GM18870 (cell line): ENCODE measurements at regions not wholly inside any gene's neighbourhood (a gene's known extent, or its start where the extent isn't known, plus 50 kb on each side); places are given as distances from the start of the nearest gene placed in this dataset.
"Not testable (repeated sequence)": the region's sequence is repeated elsewhere in the genome, so short reads cannot be mapped to it uniquely, and the experiment has no call there.

ENCODE experiments used
- ATAC-seq: cut with Tn5 transposase; IDR thresholded peaks from one replicate; pipeline ENCODE4 v1.9.1; 2021; ENCODE audit warnings: moderate library complexity; ENCODE audit not compliant: unreplicated experiment

GRCh38 chr1:95657248-95657647 lies 423.2 kb downstream of the RWDD3 start:
- no peak for ATAC-seq

DNA sequence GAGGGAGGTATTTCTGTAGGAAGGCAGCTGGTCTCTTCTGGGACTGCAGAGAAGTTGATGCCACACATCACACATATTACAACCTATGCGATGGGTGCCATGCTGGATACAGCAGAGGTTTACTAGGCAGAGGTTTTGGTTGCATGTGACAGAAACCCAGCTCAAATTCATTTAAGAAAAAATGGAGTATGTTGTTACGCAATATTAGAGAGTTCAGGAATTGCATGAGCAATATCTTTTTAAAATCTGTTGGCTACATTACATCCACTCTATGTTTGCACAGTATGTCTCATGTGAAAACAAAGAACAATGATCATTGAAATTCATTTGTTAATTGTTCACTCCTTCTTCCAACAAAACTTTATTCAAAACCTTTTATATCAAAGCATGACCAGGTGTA lies 425.2 kb downstream of the RWDD3 start:
- no peak for ATAC-seq

DNA sequence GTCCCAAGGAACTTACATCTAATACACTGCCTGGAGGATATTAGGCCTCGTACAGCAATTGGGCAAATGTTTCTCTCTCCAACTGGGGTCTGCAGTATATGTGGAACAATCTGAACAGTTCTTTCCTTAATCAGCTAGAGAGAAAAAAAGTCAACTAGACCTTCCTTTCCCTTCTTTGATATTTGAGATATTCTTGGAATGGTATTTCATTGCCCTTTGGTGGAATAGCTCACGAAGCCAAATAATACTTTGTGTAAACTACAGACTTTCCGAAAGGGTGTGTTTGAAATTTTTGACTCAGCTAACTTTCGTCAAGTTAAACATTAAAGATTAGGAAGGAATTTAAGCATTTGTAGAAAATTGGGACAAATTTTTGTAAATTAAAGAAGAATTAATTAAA lies 425.6 kb downstream of the RWDD3 start:
- no peak for ATAC-seq

DNA sequence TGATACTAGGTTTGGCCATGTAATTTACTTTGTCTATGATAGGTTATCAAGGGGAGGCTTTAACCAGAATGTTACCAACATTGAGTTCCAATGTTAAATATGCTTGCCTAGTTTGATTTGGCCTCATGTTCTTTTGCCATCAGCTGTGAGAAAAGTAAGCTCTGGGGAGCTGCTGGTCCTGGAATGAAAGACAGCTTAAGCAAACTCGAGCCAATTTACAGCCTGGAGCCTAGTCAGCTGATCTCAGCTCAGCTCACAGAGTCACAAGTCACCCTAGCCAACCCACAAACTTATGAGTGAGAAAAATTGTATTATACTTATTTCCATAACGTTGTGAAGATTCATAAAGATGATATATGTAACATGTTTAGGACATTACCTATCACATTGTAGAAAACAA lies 426.7 kb downstream of the RWDD3 start:
- ATAC-seq: no peak

GRCh38 chr1:95663530-95663929 lies 429.5 kb downstream of the RWDD3 start:
- ATAC-seq: not testable (repeated sequence)

DNA sequence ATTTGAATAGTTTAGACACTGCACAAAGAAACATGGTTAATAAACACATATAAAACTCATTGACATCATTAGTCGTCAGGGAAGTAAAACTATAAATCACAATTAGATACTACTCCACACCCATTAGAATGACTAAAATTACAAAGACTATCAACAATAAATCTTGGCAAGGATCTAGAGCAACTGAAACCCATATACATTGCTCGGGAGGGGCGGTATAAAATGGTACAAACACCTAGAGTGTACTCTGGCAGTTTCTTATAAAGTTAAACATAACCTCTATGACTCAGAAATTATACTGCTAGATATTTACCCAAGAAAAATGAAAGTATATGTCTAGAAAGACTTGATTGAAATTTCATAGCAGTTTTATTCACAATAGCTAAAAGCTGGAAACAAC lies 434.2 kb downstream of the RWDD3 start:
- ATAC-seq: no peak

GRCh38 chr1:95669638-95670037 lies 435.6 kb downstream of the RWDD3 start:
- ATAC-seq: not testable (repeated sequence)

DNA sequence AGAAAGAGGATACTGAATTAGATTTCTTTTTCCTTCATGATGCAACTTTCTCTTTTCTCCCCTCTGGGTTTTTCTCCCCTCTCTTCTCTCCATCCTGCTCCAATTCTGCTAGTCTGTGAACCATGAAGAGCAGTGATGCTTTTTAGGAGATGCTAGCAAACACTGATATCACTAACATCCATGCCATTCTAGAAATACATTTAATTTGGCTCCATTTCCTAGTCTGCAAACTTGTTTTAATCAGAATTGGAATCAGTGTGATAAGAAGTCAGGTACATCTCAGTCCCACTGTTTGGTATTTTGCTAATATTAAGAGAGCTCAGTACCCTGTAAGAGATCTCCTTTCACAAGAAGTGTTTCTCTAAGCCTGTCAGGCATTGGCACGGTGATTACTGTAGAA lies 437.1 kb downstream of the RWDD3 start:
- no peak for ATAC-seq

DNA sequence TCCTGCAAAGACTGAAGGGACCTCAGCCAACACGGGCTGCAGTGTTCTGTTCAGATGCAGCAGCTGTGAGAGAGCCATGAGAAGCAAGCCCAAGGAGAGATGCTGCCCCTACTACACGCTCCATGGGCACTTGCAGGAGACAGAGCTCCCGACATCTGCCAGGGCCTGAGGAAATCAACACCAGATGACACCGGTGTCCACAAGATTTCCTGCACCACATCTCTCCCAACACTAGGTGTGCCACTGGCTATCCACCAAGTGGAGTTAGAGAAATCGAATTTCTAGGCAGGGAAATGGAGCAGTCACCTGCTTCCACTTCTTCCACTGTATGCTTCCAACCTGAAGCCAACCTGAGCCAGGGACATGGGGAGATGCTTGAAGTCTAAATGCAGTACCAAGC lies 445.3 kb downstream of the RWDD3 start:
- no peak for ATAC-seq

- ATAC-seq: no peak
Observed at GRCh38 chr1:95685081-95685480, 451.1 kb downstream of the RWDD3 start.

DNA sequence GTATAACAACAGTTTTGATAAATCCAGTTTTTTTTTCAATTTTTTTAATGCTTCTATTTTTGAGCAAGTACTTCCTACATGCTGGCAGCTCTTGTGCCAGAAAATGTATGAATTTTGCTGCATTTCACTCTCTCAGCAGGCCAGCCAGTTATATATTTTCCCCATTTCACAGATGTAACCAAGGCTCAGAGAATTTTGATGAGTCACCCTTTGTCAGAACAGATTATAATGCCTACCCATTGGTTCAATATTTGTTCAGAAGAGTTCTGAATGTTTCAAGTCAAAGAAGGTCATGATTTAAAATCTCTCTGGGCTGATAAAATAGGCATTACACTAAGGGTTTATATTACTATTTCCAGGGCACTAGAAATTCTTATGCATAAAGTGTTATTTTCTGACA lies 452.2 kb downstream of the RWDD3 start:
- ATAC-seq: no peak

DNA sequence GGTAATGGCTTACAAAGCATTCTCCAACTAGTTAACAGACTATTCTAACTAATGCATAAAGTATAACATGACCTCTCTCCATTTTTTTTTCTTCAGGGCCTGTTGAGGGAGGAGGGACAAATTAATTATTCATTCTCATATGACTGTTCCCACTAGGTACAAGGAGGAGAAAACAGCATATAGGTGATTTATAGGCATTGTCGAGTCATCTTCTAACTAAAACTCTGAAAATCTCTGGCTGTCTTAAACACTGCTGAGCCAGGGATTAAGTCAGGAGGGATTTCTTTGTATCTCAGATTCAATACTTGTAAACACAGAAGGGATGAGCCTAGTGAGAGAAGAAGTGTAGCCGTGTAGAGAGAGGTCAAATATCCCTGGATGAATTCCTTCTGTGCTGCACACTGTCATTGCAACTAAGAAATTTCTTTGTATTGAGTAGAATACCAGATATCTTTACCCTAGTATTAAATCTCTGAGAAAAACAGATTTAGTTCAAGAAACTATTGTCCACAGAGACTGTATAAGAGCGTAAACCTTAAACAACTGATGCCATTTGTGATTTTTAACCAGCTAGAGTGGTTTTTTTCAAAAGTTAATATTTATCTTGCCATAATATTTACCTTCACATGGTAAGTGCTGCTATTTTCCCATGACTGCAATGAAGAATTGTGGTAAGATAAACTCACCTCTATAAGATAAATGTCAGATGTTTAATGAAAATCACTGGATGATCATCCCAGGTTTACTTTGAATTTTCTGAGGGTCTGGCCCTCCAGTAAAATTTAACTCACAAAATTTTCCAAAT lies 465.3 kb downstream of the RWDD3 start:
- ATAC-seq: no peak

GRCh38 chr1:95701450-95702173 lies 467.6 kb downstream of the RWDD3 start:
- ATAC-seq: no peak

DNA sequence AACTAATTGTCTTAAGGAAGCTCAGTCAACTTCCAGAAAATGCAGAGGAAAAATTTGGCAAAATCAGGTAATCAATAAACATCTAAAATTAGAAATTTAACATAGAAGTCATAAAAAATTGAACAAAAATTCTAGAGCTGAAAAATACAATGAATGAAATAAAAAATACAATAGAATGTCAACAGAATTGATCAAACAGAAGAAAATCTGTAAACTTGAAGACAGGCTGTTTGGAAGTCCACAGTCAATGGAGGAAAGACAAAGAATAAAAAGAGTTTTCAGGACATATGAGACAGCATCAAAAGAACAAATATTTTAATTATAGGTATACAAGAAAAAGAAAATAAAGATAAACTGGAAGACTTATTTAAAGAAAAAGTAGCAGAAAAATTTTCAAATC lies 469.0 kb downstream of the RWDD3 start:
- ATAC-seq: no peak

GRCh38 chr1:95716097-95716496 lies 482.1 kb downstream of the RWDD3 start:
- ATAC-seq: no peak

- ATAC-seq: no peak
Observed at GRCh38 chr1:95716550-95716949, 482.5 kb downstream of the RWDD3 start.

DNA sequence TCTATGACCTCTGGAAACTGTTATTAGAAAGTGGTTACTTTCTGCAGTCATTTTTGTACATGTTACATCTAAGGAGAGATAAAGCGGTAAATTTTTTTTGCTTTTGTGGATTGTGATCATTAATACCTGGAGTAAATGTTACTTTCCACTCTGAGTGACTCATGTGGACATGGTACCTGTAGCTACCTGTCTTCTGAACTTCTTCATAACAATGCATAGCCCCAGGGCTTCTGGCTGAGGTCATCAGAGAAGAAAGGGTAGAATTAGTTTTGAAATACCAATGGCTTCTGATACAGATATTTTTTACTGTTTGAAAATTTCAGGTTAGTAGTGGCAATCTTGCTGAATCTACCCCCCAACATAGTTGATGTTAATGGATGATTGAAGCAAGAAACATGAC lies 489.3 kb downstream of the RWDD3 start:
- ATAC-seq: no peak

DNA sequence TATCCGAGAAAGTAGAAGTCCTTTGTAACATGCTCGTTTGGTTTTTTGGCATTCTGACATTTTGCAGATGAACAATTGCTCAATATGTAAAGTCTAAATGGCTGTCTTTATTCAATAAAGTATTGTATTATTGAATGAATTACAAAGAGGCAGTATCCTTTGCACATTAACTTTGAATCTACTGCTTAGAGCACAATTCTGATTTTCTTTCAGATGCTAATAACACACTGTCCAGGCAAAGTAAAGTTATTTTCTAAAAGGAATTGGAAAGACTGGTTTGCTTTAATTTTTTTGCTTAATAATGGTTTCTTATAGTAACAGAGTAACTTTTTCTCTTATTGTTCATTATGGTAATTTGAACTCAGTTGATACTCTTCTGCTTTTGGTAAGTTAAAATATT lies 494.8 kb downstream of the RWDD3 start:
- ATAC-seq: no peak

- ATAC-seq: no peak
Observed at GRCh38 chr1:95730986-95731385, 497.0 kb downstream of the RWDD3 start.

DNA sequence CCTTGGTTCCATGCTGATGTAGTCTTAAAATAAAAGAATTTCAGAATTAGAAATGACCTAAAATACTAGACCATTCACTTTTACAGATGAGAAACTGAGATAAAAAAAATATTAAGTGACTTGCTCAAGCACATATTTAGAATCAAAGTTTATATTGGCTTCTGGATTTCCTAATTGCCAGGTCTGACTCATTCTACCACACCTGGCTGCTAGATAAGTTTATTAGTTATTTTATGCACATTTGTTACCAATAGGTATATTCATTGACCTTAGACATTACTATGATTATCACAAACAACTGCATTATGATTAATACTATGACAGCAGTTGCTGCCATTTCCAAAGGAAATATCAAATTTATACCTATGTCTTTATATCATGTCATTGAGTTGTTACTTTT lies 497.5 kb downstream of the RWDD3 start:
- ATAC-seq: no peak

DNA sequence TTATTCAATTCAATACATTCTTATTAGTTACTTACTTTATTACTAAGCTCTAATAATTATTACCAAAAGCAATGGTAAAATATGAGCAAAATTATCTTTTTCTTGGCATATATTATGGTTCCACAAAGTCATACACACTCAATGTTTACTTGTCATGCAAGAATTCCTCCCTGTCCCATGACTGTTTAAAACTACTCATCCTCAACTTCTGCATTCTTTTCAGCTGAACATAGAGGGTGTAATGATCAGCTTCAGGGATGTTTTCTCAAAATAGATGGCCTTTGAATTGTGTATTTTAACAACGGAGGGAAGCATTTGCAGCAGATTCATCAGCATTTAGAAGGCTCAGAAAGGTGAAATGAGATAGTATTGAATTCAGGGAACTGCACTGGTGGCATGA lies 499.0 kb downstream of the RWDD3 start:
- ATAC-seq: no peak

DNA sequence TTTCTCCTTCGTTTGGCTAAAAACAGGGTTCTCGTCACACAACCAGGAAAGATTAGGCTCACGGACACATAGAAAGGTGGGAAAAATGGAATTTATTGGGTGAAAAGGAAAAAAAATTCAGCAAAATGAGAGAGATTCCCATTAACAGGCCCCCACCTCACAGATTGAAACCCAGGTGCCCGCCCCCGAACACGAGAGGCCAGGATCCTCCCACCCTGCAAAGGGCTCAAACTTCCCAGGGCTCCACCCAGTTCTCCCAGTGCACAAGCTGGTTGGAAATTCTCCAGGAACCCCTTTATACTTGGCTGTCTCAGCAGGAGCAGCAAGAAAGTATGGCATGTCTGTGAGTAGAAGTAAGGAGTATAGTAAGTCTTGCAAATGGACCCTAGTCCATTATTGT lies 499.7 kb downstream of the RWDD3 start:
- no peak for ATAC-seq

DNA sequence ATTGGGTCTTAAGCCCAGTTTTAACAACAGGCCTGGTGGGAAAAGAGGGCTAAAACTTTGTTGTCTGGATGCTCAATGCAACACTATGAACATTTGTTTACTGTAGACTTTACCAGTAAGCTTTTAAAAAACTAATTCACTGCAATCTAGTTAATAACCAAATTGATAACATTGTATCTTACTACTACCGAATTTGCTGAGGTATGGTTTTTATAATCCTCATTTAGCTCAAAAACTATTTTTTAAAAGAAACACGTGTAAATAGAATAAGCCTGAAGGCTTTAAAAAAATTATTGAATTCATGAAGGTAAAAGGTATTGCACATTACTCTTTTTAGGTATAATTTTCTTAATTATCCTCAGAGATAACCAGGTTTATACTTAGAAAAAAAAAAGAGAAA lies 500.6 kb downstream of the RWDD3 start:
- no peak for ATAC-seq
